ENCODE measurements at regions not wholly inside any gene's neighbourhood (a gene's known extent, or its start where the extent isn't known, plus 50 kb on each side); places are given as distances from the start of the nearest gene placed in this dataset.

DNA sequence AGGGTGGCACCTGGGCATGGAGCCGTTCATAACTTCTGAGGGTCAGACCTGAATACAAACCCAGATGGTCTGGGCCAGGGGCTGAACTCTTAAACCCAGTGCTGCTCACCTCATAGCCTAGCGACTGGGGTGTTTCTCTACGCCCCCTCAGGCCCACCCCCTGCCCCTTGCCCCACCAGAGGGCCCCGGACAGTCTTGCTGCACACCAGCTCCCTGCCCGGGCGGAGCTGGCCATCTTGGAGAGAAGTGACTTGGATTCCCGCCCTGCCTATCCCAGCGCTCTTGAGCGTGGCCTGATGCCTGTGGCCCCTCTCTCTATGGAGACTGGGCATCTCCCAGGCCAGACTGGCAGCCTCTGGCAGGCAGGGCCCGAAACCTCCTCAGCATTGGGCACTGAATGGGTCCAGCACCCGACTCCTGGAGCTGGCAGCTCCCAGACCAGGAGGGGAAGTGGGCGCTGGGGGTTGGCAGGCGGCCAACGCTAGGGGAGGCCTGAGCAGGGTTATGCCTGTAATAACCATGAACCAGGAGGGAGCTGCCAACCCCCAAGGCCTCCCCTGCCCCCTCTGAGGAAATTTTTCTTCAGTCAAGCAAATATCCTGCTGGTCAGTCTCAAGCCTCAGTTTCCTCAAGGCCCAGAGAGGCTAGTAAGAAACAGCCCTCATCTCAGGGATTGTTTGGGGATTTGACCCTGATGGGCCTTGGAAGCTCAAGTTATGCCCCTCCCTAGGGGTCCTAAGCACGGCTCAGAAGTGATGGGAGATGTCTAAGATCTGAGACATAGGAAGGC, 169.5 kb downstream of the VEGFA start:
- Histone ChIP-seq H3K27me3 (no peaks in the 10 kb centered on the region), H3K4me3 (no peak overlapping the region), H4K20me1 (no peaks in the 10 kb centered on the region), H3K9ac (no peak overlapping the region), H3K9me3 (replicated peaks in 1 of 11) (peaks cover 2 to 10% (median 8%) of the 10 kb centered on the region in 11 experiments; a peak in 20 of 22 replicates), H3K36me3 (no peaks in the 10 kb centered on the region), H3K4me2 (peak overlapping the region in 10 of 11 experiments; percentile 21 to 71 (median 49); a peak in 18 of 22 replicates), H3K4me1 (peaks cover 0 to 20% (median 13%) of the 10 kb centered on the region in 10 experiments; a peak in 18 of 20 replicates), H3K27ac (no peak overlapping the region)
- no peak for TF ChIP-seq Cebpa-rat (IDR thresholded peaks at IDR 0.05)

DNA sequence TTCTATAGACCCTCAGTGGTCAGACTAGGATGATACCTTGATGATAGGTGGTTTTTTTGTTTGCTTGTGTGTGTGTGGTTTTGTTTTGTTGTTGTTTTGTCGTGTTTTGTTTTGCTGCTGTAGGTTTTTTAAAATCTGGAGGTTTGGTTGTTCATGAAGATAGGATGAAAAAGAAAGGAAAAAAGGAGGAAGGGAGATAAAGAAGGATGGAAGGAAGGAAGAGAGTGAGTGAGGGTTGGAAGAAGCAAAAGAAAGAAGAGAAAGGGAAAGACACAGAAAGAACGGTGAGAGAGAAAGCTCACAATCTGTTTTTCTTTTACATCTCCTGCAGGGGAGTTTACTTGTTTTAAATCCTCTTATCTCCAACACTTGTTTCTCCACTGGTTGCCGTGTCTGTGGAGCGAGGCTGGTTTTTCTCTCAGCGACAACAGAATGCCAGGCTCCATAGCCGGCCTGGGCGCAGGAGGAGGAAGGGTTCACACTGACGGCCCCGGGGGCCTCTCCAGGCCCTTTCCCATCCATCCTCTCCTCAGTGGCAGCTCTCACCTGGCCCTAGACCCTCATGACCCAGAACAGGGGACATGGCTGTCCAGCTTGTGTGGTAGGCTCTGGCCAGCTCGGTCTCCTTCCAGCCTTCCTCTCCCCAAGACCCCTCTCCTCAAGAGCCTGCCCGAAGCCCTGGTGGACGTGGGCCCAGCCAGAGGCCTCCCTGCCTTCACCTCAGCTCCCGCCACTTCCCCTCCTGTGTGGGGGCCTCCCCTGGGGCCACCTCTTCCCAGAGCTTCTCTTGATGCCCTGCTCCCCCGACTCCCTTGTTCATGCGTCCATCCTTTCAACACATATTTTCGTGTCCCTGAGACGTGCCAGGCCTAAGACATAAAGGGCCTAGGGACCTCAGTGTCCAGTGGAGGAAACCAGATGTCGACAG, 168.4 kb downstream of the VEGFA start:
- Histone ChIP-seq H3K9me3 (replicated peaks in 1 of 11) (no peaks in the 10 kb centered on the region), H3K36me3 (no peaks in the 10 kb centered on the region), H3K4me1 (peaks cover 0 to 20% (median 13%) of the 10 kb centered on the region in 10 experiments; a peak in 18 of 20 replicates), H3K4me3 (no peak overlapping the region), H3K4me2 (no peak overlapping the region), H3K9ac (no peak overlapping the region; a peak in 1 of 22 replicates), H3K27me3 (no peaks in the 10 kb centered on the region), H4K20me1 (no peaks in the 10 kb centered on the region), H3K27ac (no peak overlapping the region)
- TF ChIP-seq Cebpa-rat (IDR thresholded peaks at IDR 0.05): no peak

DNA sequence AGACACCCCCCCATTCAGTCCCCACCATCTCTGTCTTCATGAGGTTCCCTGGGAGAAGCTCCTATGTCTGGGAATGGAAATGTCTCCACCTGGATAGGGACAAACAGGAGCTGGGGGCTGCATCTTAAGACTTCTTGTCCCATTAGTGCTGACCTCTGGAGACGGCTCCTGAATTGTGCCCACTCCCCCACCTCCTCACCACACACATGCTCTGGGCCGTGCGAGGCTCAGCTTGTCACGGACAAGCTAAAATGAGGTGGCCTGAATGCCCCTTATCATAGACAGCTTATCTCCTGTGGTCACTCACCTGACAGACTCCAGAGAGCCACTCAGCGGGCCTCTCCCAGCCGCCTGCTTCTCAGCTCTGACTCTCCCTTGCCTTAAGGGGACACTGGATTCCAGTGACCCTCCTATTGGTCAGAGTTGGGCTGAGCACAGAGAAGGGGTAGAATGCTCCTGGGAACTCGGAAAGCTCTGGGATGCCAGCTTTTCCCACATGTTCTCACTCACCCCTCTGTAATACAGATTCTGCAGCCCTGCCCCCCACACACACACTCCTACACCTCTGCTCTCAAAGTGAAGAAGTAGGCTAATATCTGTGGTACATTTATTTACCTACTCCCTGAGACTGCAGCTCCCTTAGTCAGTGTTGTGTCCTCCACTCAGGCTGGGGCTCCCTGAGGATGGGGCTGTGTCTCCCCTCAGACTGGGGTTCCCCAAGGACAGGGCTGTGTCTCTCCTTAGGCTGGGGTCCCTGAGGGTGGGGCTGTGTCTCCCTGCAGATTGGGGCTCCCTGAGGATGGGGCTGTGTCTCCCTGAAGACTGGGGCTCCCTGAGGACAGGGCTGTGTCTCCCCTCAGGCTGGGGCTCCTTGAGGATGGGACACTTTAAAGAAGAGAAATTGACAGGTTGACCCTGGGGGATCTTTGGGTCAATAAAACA, 167.5 kb downstream of the VEGFA start:
- no peaks in the 10 kb centered on the region for H3K36me3 ChIP-seq
- no peak overlapping the region for H3K4me2 ChIP-seq
- no peak overlapping the region for H3K9ac ChIP-seq
- no peaks in the 10 kb centered on the region for H3K27me3 ChIP-seq
- H4K20me1 ChIP-seq: no peaks in the 10 kb centered on the region
- no peak for TF ChIP-seq Cebpa-rat (IDR thresholded peaks at IDR 0.05)
- no peak overlapping the region for H3K27ac ChIP-seq
- H3K4me1 ChIP-seq: peaks cover 0 to 24% (median 13%) of the 10 kb centered on the region in 10 experiments; a peak in 18 of 20 replicates
- no peaks in the 10 kb centered on the region for H3K9me3 ChIP-seq (replicated peaks in 1 of 11)
- no peak overlapping the region for H3K4me3 ChIP-seq

DNA sequence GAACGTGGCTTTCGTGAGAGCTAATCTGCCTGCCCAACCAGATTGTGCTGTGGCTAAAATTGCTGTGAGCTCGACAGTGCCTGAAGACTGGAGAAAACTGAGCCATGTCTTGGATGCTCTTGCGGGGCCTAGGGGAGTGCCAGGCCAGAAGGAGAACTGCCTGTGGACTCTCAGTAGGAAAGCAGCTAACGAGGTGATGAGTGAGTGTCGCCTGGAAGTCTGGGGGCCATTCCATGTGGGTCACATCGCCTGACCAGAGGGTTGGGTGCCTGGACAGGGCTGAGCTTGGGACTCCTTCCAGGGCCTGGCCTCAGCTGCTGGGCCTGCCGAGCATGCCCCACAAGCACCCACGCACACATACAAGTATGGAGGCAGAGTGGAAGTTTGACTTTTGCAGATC, 166.5 kb downstream of the VEGFA start:
- Histone ChIP-seq H3K4me2 (no peak overlapping the region), H3K9me3 (replicated peaks in 1 of 11) (no peaks in the 10 kb centered on the region), H3K4me3 (no peak overlapping the region), H3K27me3 (no peaks in the 10 kb centered on the region), H4K20me1 (no peaks in the 10 kb centered on the region), H3K27ac (no peak overlapping the region), H3K9ac (no peak overlapping the region), H3K36me3 (no peaks in the 10 kb centered on the region), H3K4me1 (peaks cover 0 to 25% (median 12%) of the 10 kb centered on the region in 10 experiments; a peak in 17 of 20 replicates)
- no peak for TF ChIP-seq Cebpa-rat (IDR thresholded peaks at IDR 0.05)

DNA sequence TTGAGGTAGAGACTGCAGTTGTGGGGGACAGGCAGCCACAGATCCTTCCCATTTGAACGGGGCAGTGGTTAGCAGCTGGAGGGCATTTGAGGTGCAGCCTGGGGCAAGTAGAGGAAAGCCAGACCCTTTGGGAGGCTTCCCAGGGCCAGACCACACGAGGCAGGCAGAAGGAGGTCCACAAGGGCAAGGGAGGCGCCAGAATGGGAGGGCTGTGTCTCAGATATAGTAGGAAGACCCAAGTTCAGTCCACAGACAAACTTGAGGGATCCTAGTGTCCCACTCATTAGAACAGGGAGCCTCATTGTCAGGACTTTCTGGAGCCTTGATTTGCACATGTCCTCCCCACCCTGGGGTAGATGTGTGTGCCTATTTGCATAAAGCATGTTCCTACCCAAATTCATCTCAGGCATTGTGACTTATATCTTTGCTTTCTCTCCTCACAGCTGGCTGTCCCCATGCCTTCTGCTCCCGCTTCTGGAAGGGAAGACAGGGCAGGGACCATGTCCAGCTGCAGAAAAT, 166.0 kb downstream of the VEGFA start:
- Histone ChIP-seq H3K9ac (no peak overlapping the region), H3K27ac (no peak overlapping the region), H3K27me3 (no peaks in the 10 kb centered on the region), H3K4me1 (peaks cover 0 to 25% (median 12%) of the 10 kb centered on the region in 10 experiments; a peak in 17 of 20 replicates), H3K4me3 (no peak overlapping the region), H3K36me3 (no peaks in the 10 kb centered on the region), H3K9me3 (replicated peaks in 1 of 11) (no peaks in the 10 kb centered on the region), H4K20me1 (no peaks in the 10 kb centered on the region), H3K4me2 (no peak overlapping the region)
- TF ChIP-seq Cebpa-rat (IDR thresholded peaks at IDR 0.05): no peak

DNA sequence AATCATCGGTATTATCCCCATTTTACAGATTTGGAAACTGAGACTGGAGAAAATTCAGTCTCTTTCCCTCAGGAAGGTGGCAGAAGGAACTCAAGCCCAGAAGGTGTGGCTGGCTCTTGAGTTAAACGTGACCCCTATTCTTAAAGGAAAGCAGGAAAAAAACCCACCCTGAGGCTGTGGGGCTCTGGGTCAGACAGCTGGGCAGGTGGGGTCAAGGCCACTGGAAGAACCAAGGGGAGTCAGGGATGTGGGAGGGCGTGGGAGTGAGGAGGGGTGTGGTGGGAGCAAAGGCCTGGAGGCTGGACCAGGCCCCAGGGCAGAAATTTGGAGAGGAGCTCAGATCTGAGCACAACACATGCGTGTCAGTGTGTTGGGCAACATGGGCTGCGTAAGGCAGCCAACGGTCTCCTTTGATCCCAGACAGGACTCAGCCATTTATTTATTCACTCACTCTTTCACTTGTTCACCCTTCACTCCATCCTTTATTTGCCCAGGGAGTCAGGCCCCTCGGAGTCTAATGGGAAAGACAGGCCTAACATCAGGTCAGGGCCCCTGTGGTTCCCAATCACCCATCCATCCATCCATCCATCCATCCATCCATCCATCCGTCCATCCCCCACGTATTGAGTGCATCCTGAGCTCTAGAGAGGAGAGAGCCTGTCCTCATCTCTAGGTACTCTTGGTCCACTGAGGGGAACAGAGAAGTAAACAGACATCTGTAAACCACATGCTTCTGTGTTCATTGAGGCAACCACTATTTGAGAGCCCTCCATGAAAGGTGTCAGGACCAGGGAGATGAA, 165.0 kb downstream of the VEGFA start:
- H3K4me3 ChIP-seq: no peak overlapping the region
- H3K9me3 ChIP-seq (replicated peaks in 1 of 11): no peaks in the 10 kb centered on the region
- no peaks in the 10 kb centered on the region for H3K27me3 ChIP-seq
- no peak overlapping the region for H3K9ac ChIP-seq
- TF ChIP-seq Cebpa-rat (IDR thresholded peaks at IDR 0.05): no peak
- no peaks in the 10 kb centered on the region for H3K36me3 ChIP-seq
- H3K27ac ChIP-seq: no peak overlapping the region
- H3K4me1 ChIP-seq: peaks cover 0 to 18% (median 7%) of the 10 kb centered on the region in 10 experiments; a peak in 17 of 20 replicates
- H3K4me2 ChIP-seq: peak overlapping the region in 1 of 11 experiments; percentile 33; a peak in 1 of 22 replicates
- no peaks in the 10 kb centered on the region for H4K20me1 ChIP-seq

DNA sequence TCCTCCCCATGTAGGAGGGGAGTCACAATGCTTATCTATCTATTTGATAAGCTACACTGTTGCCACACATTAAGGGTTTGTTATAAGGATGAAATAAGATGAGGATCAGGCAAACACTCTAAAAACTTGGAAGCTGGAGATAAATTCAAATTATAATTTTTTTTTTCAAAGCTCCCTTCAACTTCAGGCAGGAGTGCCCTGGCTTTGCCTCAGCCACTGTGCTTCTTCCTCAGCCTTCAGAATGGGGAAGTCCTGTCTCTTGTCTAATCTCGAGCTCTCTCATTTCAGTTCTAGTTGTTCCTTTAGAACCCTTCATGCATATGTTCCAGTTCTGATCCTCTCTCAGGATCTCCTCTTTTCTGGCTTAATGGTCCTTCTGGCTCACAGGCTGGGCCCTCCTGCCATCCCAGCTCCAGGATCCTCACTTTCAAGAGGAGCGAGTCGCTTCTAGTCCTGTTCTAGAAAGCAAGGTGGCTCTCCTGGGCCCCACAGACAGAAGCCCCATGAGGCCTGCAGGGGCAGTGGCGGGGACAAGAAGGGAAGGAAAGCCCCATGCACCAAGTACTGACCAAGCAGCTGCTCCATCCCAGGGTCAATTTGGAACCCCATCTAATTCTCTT, 164.3 kb downstream of the VEGFA start:
- H3K4me2 ChIP-seq: peak overlapping the region in 1 of 11 experiments; percentile 33; a peak in 1 of 22 replicates
- no peak overlapping the region for H3K9ac ChIP-seq
- no peak overlapping the region for H3K4me3 ChIP-seq
- no peaks in the 10 kb centered on the region for H4K20me1 ChIP-seq
- no peaks in the 10 kb centered on the region for H3K27me3 ChIP-seq
- no peak for TF ChIP-seq Cebpa-rat (IDR thresholded peaks at IDR 0.05)
- peaks cover 0 to 11% (median 1%) of the 10 kb centered on the region in 10 experiments; a peak in 7 of 20 replicates for H3K4me1 ChIP-seq
- H3K9me3 ChIP-seq (replicated peaks in 1 of 11): no peaks in the 10 kb centered on the region
- H3K27ac ChIP-seq: no peak overlapping the region
- no peaks in the 10 kb centered on the region for H3K36me3 ChIP-seq

All from BLaER1 treated with 17β-estradiol and CSF1 and Interleukin-3, amounts not matched to agents 10 nM and 100 nM (cell line).